ENCODE measurements at regions not wholly inside any gene's neighbourhood (a gene's known extent, or its start where the extent isn't known, plus 50 kb on each side); places are given as distances from the start of the nearest gene placed in this dataset.

- no peak for TF ChIP-seq CTCF (conservative IDR thresholded peaks at IDR 0.05; ENCODE audit: low read depth, low read length)
- TF ChIP-seq EZH2 (IDR thresholded peaks at IDR 0.05; ENCODE audit: borderline replicate concordance, low read depth, low read length, poor library complexity, severe bottlenecking) = no peak
These were observed 160.1 kb downstream of the FZD1 start for GRCh38 chr7:91424371-91424770.

Data from A673 (cell line).